A549 (cell line): ENCODE measurements at regions not wholly inside any gene's neighbourhood (a gene's known extent, or its start where the extent isn't known, plus 50 kb on each side); places are given as distances from the start of the nearest gene placed in this dataset.

Experiments
- EP300 ChIP-seq, 2 experiments: fragments of >200 bp; sonication (Bioruptor Twin); formaldehyde crosslinking; IDR thresholded peaks; 2 replicates in 1 of 2; 3 replicates in 1 of 2; pipeline ENCODE4 v1.6.1; 2016 to 2017
- TF ChIP-seq, protein P1 (sequence below): fragments of >200 bp; sonication (Bioruptor Twin); formaldehyde crosslinking; IDR thresholded peaks from 3 replicates; pipeline ENCODE4 v1.5.1; 2016

DNA sequence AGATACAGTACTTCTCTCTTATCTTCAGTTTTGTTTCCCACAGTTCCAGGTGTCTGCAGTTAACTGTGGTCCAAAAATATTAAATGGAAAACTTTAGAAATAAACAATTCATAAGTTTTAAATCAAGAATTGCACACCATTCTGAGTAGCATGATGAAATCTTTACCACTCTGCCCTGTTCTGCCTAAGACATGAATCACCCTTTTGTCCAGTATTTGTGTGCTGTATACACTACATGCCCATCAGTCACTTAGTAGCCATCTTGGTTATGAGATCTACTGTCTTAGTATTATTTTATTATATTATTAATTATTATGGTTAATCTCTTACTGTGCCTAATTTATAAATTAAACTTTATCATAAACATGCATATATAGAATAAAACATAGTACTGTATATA is 279.0 kb downstream of the OGFRL1 start:
- TF ChIP-seq, protein P1, sequence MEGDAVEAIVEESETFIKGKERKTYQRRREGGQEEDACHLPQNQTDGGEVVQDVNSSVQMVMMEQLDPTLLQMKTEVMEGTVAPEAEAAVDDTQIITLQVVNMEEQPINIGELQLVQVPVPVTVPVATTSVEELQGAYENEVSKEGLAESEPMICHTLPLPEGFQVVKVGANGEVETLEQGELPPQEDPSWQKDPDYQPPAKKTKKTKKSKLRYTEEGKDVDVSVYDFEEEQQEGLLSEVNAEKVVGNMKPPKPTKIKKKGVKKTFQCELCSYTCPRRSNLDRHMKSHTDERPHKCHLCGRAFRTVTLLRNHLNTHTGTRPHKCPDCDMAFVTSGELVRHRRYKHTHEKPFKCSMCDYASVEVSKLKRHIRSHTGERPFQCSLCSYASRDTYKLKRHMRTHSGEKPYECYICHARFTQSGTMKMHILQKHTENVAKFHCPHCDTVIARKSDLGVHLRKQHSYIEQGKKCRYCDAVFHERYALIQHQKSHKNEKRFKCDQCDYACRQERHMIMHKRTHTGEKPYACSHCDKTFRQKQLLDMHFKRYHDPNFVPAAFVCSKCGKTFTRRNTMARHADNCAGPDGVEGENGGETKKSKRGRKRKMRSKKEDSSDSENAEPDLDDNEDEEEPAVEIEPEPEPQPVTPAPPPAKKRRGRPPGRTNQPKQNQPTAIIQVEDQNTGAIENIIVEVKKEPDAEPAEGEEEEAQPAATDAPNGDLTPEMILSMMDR, result no peak
- no peak for TF ChIP-seq EP300 (IDR thresholded peaks at IDR 0.05)
